HT-29 (cell line): ENCODE measurements at regions not wholly inside any gene's neighbourhood (a gene's known extent, or its start where the extent isn't known, plus 50 kb on each side); places are given as distances from the start of the nearest gene placed in this dataset.

ENCODE experiments used
- DNase-seq: peaks from one replicate; pipeline ENCODE4 v3.0.0-alpha.2; 2015; ENCODE audit warnings: low spot score

DNA sequence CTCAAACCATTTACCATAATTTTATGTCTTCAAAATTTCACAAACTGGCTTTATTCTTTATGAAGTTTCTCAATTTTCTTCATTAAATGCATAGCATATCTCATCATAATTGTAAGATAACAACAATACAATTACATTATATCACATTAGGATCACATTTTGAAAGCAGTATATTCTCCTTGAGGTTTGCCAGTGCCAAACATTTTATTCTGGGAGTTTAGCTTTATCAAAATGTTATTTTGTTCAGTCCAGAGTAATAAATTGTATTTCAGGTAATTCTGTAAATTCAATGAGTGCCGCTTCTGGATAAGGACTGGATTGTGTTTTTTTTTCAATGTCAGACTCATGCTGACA lies 234.6 kb upstream of the MIR17HG start:
- DNase-seq, result no peak

DNA sequence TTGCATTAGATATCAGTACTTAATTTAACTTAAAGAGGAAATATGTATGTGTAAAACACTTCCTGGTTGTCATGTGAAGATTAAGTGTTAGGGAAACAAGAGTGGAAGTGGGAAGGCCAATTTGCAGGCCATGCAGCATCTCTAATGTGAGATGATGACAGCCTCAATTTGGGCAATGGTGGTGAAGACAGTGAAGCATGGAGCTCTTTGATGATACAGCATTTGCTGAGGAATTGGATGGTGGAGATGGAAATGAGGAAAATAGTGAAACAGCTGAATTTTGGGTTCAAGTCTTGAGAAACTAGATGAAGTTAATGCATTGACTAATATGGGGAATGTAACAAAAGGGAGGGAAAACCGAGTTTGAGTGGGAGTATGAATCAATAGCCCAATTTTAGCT lies 231.7 kb upstream of the MIR17HG start:
- DNase-seq, result no peak

DNA sequence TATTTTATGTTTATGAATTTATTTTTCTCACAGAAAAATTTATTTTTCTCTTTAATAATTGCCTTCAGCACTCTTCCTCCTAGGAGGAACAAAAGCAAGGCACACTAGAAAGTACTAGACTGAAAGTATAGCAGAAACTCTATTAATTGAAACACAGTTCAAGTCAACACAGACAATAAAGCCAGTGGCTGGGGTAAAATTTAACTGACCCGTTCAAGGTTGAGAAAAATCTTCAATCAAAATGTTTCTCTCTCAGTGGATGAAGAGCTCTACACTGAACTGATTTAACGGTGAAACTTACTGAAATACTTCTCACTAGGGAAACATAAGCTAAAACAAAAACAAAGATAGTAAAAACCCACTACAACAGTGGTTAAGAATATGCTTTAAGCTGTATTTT lies 230.1 kb upstream of the MIR17HG start:
- DNase-seq, result no peak

DNA sequence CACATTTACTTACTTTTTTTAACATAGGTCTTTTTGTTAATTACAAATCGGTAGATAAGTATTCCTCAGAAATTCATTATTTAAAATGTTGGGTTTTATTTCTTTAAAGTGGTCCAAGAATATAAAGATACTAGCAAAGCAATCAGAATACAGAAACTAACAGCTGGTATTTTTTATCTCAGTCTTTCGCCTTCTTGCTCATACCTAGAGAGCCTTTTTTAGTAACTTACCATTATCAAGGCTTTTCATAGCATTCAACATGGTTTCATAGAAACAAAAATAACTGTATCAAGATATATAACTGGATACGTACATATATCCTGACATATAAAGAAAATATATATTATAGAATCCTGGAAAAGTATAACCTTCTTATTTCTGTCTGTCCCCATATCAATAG lies 227.8 kb upstream of the MIR17HG start:
- no peak for DNase-seq

DNA sequence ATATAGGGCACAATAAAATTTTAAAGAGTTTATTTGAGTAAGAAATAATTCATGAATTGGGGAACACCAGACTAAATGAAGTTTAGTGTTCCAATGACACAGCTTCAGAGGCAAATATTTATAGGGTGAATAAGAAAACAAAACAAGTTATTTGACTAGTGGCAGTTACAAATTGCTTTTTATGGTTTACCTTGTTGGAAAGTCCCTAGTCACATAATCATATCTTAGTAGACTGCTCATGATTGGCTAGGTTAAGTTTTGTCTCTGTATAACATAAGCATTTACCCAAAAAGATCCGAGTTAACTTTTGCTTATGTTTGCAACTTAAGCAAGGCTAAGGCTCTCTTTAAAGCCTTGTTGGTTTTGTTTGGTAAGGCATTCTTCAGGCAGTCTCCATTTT lies 224.7 kb upstream of the MIR17HG start:
- no peak for DNase-seq

DNA sequence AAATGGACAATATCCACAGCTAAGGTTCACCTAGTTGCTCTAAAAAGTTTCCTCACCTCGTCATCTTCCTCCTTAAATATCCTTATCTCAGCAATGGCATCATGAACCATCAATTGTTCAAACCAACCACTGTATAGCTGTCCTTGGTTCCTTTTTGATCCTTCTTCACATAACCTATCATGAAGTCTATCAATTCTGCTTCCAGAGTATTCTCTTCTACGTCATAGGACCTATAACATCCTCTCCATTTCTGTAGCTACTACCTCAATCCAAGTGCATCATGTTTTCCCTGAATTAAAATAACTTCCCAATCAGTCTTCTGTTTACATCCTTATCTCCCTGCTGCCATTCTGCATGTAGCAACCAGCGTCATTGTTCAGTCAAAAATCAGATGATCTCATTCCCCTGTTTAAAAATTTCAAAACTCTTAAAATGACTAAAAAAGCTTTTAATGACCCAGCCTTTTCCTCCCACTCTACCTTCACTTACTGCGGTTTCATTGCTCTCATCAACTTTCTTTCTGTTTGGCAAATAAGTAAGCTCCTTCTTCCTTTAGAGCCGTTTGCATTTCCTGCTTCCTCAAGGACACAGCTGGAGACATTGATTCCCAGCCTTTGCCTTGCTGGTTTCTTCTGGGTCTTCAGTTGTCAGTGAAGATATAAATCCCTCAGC lies 223.9 kb upstream of the MIR17HG start:
- no peak for DNase-seq

DNA sequence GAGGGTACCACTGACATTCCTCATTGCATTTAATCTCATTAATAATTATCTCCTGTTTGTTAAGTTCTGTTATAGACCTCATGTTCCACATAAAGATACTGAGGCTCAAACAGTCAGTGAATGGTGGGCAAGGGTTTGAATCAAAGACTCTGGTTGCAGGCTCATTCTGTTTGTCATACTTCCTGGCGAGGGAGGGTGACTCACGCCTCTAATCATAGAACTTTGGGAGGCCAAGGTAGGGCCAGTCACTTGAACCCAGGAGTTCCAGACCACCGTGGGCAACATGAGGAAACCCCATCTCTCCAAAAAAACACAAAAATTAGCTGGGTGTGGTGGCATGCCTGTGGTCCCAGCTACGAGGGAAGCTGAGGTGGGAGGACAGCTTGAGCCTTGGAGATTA lies 220.7 kb upstream of the MIR17HG start:
- no peak for DNase-seq

DNA sequence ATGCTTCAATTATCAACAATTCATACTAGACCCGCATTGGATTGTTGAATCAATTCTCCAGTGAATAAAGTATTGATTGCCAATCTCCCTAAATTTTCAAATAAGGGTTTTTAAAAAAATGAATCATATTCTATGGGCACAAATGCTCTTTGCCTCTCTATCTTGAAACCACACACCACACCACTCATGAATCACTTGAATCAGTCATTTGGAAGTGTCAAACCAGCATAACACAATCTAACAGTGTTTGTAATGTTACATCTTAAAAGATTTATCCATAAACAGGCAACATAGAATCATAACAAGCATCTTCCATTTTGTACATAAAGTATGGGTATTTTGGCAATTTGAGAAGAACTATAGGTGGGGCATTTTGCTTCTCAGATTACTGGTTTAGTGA lies 219.5 kb upstream of the MIR17HG start:
- no peak for DNase-seq

DNA sequence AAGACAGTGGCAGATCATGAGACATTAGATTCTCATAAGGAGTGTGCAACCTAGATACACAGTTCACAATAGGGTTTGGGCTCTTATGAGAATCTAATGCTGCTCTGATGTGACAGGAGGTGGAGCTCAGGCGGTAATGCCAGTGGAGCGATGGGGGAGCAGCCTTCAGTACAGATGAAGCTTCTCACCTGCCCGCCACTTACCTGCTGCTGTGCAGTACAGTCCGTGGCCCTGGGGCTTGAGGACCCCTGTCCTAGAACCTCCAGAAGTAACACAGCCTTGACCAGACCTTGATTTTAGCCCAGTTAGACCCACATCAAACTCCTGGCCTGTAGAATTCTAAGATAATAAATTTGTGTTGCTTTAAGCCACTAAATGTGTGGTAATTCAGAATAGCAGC lies 215.1 kb upstream of the MIR17HG start:
- no peak for DNase-seq

DNA sequence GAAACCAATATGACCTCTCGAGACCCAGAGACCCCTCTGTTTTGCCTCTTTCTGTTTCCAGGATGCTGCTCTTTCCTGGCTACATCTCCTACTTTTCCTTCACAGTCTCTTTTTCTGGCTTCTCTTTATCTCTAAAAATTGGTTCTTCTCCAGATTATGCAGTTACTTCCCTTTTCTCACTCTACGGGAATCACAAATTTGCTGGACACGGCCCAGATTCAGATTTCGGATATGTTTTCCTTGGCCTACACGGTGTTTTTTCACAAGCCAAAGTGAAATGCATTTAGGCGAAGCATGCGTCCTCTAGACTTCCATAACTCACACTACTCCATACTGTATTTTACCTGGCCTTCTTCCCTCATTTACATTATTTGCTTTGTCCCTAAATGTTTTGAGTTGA lies 214.7 kb upstream of the MIR17HG start:
- no peak for DNase-seq

DNA sequence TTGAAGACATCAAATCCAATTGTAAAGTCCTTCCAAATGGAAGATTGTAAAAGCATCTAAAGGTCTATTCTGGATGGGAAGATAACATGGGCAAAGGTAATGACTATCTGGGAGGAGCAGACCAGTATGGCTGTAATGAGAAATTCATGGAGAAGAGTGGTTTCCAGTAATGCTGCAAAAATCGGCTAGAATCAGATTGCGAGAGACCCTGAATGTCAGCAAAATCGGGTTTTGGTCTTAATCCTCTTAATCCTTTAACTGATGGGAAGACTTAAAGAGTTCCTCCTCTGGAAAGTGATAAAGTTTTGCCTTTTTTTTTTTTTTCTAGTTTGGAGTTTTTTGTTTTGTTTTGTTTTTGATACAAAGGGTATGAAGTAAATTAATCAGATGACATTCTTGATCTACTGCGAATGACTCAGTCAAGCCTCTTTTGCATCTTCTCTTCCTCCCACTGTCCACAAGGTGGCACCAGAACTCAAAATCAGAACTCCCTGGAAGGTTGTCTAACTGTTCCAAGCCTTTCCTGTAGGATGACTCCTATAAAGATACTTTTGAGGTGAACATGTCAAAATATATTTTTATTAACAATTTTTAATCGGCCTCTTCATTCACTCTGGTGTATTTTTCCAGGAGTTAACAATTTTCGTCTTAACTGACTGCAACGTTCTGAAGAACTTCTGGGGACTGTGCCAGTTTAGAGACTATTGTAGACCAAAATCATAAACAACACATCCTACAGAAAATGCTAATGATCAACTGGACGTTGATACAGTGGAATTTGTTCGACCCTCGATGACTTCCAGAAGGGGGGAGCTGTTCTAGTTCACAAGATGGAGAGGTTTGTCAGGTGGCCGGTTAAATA lies 213.3 kb upstream of the MIR17HG start:
- peak; percentile 93 for DNase-seq

DNA sequence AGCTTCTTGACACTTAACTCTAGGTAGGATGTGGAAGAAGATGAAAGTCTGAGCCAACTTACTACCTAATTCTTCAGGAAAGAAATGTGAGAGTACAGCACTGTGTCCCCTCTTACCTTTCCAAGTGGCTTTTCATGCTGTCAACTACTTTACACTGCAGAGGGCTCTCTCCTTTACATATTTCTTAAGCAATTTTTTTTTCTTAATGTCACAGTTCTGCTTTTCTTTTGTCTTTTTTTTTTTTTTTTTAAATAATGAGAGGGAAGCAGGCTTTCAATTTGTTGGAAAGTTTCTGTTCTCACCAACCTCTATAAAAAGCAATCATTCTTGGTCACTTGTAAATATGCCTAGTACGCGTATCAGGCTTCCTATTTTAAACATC lies 212.7 kb upstream of the MIR17HG start:
- no peak for DNase-seq

DNA sequence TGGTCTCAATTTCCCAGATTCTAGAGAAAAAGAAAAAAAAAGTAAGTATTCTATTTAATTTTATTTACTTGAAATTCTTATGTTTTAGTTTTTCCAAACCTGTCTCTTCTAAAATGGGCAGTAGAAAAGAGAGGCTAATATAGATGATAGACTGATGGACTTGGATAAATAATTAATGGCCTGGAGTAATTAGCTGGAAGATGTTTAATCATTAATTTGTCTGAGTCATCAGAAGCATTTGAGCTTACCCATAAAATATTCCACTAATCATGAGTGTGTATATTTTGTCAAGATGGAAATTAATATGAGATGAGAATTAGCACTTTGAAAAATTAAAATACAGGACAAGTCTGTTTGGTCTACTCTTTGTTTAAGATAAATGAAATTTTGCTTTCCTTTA lies 212.1 kb upstream of the MIR17HG start:
- DNase-seq, result peak; percentile 65

DNA sequence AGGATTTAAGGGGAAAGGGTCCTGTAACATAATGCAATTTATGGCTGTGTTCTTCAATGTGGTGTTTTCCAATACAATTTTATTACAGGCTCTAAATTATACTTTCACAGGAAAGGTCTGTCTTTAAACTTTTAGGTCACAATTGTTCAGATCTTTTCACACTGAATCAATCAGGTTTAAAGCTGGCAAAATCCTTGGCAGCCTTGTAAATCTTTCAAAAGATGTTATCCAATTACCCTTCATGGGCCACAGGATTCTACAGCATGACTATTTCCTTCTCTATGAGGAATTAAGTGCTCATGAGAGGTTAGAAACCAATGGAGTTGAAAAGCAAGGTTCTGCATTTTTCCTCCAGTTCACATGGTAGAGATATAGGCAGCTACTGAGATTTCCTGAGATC lies 211.5 kb upstream of the MIR17HG start:
- no peak for DNase-seq

DNA sequence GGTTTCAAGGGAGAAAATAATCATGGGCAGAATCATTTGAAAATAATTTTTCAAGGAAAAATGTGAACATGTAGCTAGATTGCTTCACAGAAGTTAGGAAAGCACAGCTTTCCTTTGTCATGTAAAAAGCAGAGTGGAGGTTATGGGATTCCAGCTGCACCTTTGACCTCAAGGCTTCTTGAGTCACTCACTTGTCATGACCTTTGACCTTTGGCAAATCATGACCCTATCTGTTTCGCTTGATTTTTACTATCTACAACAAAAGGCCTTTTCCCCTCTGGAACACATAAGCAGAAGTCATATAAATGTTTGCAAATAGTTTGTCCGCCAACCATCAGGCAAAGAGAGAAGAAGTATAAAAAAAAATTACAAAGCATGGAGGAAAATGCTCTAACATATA lies 210.7 kb upstream of the MIR17HG start:
- no peak for DNase-seq

DNA sequence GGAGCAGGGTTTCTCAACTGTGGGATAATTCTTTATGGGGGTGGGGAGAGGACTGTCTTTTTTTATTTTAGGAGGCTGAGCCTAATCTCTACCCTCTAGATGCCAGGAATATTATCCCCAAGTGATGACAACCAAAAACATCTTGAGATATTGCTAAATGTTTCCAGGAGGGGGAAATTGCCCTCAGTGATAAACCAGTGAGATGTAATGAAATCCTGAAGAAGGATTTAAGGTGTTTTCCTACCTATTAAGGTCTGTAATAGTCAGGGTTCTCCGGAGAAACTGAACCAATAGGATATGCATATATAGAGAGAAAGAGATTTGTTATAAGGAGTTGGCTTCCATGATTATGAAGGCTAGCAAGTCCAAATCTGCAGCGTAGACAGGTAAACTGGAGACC lies 208.3 kb upstream of the MIR17HG start:
- no peak for DNase-seq

DNA sequence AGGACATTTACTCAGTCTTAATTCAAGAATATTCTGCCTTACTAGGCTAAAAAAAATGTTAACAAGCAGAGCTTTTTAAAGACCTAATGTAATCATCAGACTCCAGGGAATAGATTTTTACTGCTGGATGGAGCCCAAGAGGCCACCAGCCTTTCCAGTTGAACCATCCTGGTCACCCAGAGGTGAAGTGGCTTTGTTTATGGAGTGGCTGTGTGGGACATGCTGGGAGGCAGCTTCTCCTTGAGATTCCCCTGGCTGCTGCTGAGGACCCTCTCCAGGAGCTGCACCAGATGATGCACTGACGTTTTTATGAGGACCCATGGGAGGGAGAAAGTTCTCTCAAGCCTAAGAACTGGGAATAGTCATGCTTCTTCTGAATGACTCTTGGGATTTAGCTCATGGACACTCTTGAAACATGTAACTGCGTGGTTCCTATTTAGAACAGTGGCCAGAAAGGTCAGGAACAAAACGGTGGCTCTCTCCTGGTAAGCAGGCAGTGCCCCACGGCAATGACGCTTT lies 205.9 kb upstream of the MIR17HG start:
- DNase-seq, result no peak

DNA sequence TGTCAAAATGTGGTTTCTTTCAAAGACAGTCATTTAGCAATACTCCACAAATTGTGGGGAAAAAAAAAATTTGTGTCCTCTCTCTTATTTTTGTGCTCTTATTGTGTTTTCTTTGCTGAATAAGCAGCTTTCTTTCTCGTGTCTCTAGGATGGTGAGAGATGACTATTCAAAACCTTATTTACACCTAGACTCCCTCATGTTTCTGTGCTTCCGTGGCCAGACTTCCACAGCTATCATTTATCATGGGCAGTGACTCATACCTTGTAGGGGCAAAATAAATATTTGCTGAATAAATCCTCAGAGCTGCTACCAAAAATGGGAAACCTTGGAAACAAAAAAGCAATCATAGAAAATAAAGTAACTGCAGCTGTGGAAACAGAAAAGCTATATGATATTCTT lies 204.9 kb upstream of the MIR17HG start:
- peak; percentile 70 for DNase-seq

DNA sequence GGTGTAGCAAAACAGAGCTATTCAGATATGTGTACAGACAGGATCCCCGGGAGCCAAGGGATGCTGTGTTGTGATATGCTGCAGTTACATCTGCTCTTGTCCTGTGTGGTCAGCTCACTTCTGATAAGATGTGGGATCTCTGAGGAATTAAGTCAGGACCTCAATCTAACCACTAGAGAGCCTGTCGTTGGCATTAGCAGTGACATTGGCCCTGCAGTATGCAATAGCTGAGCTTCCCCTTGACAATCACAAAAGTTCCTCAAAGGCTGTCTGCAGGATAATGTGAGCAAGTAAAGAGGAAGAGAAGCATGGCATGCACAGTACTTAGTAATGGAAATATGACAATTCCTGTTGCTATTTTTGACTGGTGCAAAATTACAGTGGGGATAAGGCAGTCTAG lies 203.4 kb upstream of the MIR17HG start:
- DNase-seq, result no peak

DNA sequence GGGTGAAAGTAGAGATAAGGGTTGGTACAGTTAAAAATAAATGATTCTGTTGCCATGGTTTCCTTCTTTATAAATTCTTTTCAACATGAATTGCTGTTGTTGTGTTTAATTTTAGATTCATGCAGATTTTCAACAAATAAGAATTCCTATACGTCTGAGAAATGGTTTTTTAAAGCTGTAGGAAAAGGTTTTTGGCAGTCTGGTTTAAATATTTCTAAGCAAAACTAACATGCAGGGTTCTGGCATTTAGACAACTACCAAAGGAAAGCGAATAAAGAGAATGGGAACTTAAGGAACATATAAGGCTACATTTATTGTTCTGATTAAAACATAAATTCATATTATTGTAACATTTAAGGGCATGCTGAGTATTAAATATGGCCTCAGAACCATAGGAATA lies 203.0 kb upstream of the MIR17HG start:
- DNase-seq, result no peak

DNA sequence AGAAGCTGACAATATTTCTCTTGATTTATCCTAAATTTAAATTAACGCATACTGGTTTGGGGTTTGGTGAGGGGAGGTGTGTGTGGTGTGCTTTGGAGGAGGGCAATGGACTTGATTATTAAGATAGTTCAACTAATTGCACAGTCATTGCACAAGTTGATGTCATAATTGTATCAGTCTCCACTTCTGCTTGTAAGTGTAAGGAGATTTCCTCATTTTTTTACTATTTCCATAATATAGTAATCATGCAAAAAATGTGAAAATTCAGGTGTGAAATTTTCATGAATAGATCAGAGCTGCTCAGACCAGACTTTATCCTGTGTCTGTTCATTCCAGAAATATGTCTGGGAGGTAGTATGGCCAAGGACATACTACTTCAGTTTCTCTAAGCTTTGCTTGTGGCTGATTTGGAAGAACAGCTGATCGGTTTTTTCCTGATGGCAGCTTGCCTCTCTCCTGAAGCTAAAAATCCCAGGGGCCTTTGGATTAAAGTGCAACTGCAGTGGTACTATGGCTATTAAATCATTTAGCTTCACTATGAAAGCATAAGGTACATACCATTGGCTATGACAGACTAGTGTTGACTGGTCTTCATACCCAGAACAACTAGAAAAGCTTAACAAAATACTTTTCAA lies 201.8 kb upstream of the MIR17HG start:
- DNase-seq, result no peak

DNA sequence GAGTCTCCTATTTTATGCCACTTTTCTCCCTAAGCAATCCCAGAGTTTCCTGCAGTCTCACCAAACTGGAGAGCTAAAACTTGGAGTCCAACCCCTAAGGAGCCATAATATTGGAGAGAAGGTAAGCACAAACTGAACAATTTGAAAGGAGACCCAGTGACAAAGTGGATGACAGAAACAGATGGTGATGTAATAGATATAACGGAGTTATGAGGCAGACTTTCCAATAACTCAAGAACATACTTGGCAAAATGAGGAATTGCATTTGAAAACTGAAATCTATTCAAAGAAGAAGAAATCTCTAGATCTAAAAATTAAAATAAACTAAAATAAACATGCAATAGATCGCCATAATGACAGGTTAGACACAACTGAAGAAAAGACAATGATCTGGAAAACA lies 200.9 kb upstream of the MIR17HG start:
- no peak for DNase-seq

DNA sequence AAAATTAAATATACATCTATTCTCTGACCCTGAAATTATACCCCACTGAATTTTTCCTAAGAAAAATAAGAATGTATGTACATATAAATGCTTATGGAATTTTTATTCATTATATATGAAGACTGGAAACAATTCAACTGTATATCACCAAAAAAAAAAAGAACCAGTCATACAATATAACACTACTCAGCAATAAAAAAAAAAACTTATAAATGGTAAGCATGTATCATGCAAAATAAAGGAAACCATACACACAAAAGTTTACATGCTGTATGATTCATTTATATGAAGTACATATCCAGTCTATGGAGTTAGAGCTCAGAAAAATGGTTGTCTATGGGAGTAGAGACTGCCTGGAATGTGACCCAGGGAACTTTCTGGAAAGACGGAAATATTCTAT lies 199.4 kb upstream of the MIR17HG start:
- no peak for DNase-seq
